GM12872 (cell line): ENCODE measurements at regions not wholly inside any gene's neighbourhood (a gene's known extent, or its start where the extent isn't known, plus 50 kb on each side); places are given as distances from the start of the nearest gene placed in this dataset.

Experiments used
- CTCF ChIP-seq: IDR thresholded peaks from 3 replicates; pipeline ENCODE4 v1.5.1; 2011; ENCODE audit warnings: low read depth, mild to moderate bottlenecking, low read length, moderate library complexity; ENCODE audit not compliant: insufficient read depth

- no peak for TF ChIP-seq CTCF
Measured at GRCh38 chr6:81031416-81031815, 721.1 kb downstream of the TENT5A start.

- TF ChIP-seq CTCF, result no peak
Measured at GRCh38 chr6:81026041-81026553, 726.4 kb downstream of the TENT5A start.

GRCh38 chr6:81023709-81024108 lies 728.8 kb downstream of the TENT5A start:
- TF ChIP-seq CTCF, result no peak

- no peak for TF ChIP-seq CTCF
Measured at GRCh38 chr6:81023007-81023582, 729.4 kb downstream of the TENT5A start.

GRCh38 chr6:81003894-81004293 lies 748.6 kb downstream of the TENT5A start:
- no peak for TF ChIP-seq CTCF

GRCh38 chr6:81003156-81003555 lies 749.3 kb downstream of the TENT5A start:
- no peak for TF ChIP-seq CTCF

- TF ChIP-seq CTCF, result no peak
Measured at GRCh38 chr6:81002126-81002525, 750.4 kb downstream of the TENT5A start.

- no peak for TF ChIP-seq CTCF
Measured at GRCh38 chr6:80991316-80991715, 761.2 kb downstream of the TENT5A start.
